ENCODE measurements at regions not wholly inside any gene's neighbourhood (a gene's known extent, or its start where the extent isn't known, plus 50 kb on each side); places are given as distances from the start of the nearest gene placed in this dataset.

DNA sequence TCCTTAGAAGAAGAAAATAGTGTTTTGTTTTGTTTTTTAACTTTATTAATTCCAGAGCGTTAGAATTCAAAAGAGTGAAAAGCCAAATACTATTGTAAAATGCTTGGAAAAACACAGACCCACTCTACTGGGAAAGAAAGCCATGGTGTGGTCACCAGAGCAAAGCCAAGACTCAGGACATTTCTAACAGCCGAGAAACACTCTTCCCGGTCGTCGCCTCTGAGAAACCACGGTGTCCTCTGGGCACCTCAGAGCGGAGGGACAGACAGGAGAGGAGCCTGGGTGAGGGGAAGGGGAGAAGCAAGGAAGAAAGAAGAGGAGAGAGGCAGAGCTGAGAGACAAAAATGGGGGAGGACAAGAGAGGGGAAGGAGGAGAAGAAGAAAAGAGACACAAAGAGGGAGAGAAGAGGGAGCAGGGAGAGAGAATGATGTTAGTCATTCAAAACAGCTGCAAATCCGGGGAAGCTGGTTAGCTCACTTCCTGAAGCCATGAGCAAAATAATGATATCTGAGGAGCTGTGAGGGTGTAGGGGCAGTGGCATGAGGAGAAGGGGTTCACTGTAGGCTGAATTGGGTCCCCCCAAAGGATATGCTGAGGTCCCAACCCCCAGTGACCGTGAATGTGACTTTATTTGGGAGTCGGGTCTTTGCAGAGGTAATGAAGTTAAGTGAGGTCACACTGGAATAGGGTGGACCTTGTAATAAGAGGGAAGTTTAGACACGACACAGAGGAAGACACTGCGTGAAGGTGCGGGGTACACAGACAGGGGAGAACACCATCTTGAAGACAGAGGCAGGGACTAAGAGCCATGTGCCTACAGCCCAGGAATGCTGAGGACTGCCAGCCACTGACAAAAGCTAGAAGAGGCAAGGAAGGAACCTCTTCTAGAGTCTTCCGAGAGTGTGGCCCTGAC, 58.2 kb upstream of the DMRTB1 start:
- DNase-seq: no peak

DNA sequence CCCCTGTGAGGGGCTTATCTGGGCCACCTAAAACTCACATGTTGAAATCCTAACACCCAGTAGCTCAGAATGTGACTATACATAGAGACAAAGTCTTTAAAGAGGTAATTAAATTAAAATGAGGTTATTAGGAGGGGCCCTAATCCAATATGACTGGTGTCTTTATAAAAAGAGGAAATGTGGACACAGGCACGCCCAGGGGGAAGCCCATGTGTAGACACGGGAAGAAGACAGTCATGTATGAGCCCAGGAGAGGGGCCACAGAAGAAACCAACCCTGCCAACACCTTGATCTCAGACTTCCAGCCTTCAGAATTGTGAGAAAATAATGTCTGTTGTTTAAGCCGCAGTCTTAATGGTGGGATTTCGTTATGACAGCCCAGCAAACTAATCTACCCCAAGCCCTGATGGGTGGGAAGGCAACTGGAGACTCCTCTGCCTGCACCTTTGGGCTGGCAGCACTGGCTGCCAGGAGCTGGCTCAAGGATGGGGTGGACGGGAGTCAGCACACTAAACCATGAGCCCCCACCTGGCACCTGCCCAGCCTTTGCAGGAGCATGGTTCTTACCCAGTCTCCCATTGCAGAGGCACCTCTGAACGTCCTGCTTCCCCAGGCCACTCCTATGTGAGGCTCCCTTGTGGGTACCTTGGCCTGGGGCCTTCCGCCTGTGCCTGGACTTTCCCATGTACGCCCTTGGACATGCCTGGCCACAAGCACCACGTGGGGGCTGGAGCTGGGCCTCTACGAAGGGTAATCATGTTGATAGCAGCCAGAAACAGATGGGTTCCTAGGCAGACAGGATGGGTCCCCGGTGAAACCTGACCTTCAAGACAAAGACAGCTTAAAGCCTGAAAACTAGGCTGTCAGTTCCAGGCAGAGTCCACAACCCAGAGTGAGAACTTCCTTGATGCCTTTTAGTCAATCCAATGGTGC, 57.1 kb upstream of the DMRTB1 start:
- DNase-seq: no peak

DNA sequence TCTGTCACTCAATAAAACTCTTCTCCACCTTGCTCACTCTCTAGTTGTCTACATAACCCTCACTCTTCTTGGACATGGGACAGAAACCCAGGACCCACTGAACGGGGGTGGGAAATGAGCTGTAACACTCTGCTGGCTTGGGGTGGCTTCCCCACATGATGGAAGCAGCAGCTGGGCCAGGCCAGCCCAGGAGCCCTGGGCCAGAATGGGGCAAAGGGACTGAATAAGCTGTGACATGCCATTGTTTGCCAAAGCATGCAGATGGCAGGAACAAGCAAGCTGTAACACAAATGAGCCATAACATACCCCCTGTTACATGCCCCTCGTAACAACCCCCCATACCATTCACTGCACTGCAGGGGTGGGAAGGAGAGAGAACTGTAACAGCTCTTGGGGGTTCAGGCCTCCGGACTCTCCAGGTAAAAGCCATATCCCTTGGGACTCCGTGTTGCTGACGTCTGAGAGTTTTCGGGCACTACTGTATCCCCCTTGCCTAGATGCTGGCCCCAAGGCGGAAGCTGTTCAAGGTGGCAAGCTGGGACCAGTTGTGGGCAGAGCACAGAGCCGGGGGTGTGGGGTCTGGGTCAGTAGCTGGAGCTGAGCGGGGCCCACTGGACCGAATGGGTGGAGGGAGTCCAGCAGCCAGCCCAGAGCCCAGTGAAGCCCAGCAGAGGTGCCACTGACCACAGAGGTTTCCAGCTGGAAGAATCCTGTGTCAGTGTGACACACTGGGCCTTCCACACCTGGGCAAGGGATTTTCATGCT, 56.1 kb upstream of the DMRTB1 start:
- no peak for DNase-seq

DNA sequence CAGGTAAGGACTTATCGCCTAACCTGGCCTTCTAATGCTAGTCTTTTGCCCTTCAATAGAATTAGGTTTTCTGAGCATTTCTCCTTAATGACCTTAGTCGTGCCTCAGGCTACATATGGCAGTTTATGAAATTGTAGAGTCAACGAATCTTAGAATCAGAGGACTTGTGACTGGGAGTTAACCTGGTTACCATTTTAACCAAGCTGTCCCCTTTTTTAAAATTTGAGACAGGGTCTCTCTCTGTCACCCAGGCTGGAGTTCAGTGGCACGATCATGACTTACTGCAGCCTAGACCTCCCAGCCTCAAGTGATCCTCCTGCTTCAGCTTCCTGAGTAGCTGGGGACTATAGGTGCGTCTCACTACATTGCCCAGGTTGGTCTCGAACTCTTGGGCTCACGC, 53.5 kb upstream of the DMRTB1 start:
- DNase-seq: no peak

DNA sequence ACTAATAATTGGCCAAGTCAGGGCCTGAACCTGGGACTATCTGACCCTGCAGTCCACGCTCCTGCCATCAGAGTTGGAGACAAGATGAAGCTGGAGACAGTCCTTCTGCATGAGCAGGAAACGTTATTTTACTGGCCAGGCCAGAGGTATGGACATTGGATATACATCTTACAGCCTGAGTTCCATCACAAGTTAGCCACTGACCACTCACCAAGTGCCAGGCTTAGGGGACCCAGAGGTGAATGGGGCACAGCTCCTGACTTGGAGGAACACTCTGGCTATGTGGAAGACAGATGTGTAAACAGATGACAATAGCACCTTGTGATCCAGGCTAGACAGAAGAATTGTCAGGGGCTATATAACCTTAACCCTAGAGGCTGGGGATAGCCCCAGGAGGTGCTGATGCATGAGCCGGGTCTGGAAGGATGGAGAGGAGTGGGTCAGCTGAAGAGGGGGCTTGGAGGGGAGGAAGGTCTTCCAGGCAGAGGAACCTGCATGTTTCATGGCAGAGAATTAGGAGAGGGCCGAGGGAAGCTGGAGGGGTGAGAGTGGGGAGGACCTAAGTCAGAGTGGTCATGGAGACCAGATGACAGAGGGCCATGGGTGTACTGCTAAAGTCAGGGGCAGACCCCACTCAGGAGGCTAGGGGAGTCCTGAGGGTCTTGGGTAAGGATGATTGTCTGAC, 52.5 kb upstream of the DMRTB1 start:
- DNase-seq: no peak

DNA sequence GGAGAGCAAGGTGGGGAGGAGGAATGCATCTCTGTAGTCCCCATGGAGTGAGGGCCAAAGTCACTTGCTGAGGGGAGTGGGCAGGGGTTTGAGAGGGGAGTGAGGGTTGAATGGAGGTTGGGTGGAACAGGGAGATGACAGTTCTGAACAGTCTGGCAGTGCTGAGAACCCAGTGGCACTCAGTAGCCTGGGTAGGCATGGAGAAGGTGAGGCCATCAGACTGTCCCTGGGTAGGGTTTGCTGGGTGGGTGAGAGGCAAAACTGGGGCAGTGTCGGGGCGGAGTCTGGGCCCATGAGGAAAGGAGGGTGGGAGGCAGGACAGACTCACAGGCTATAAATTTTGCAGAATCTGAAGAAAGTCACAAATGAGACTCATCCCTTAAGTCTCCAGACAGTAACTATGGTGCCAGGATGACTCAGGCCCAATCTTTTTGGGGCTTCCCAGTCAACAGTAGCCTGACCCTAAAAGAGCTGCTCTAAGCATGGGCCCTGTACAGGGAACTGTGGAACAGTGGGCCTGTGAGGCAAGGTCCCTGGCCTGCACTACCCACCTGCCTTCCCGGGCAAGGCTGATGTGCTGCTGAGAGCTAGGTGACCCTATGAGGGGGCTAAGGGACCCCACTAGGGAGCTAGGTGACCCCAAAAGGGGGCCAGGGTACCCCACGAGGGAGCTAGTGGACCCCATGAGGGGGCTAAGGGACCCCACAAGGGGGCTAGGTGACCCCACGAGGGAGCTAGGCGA, 51.0 kb upstream of the DMRTB1 start:
- DNase-seq: no peak

DNA sequence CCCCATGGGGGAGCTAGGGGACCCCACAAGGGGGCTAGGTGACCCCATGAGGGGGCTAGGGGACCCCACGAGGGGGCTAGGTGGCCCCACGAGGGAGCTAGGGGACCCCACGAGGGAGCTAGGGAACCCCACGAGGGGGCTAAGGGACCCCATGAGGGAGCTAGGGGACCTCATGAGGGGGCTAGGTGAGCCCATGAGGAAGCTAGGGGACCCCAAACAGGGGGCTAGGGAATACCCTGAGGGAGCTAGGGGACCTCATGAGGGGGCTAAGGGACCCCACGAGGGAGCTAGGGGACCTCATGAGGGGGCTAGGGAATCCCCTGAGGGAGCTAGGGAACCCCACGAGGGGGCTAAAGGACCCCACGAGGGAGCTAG, 50.5 kb upstream of the DMRTB1 start:
- no peak for DNase-seq

DNA sequence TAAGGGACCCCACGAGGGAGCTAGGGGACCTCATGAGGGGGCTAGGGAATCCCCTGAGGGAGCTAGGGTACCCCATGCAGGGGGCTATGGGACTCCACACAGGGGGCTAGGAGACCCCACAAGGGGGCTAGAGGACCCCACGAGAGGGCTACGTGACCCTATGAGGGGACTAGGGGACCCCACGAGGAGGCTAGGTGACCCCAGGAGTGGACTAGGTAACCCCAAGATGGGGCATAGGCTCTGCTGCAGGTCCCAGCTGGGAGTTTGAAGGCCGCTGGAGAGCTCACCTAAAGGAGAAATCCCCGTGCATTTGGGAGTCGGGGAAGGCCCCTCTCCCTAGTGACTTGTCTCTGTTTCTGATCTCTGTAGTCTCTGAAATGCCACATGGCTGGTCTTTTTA, 50.0 kb upstream of the DMRTB1 start:
- DNase-seq: no peak

All from NCI-H510A (cell line).